IPS-11a (cell line): ENCODE measurements at regions not wholly inside any gene's neighbourhood (a gene's known extent, or its start where the extent isn't known, plus 50 kb on each side); places are given as distances from the start of the nearest gene placed in this dataset.

Source experiments
- H3K4me3 ChIP-seq: one replicate; pipeline ENCODE4 v1.5.1; 2013; ENCODE audit warnings: low read depth, low read length, control low read depth

DNA sequence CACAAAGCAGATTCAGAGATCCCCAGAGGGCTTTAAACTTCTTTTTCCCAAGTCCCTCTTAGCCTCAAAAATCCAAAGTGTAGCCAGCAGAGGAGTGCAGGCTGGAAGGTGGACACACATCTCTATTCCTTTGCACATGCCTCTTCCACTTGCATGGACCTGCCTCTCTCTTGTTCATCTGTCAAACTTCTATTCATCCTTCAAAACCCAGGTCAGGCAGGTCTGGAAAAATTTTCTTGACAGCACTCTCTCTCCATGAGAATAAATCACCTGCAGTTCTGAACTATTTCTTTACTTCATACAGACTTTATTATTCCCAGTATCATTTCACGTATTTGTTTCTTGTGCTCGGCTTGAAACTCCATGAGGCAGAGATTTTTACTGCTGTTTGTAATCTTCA is 127.5 kb downstream of the SS18 start:
- no peak overlapping the region for H3K4me3 ChIP-seq

DNA sequence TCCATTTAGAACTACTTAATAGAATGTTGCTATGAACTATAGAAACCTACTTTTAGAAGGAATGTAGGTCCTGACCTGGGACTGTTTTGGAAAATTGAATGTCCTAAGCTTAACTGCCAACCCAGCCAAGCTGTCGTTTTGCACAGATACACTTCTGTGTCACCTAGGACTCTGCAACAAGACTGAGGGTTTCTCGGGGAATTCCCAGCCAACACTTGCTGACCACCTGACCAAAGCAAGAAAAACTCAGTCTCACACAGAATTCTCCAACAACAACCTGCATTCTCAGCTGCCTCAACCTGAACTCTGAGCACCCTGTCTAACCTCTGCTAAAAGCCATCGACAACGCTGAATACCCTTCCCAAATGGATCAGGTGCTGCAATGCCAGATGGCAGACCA is 128.2 kb downstream of the SS18 start:
- no peak overlapping the region for H3K4me3 ChIP-seq

DNA sequence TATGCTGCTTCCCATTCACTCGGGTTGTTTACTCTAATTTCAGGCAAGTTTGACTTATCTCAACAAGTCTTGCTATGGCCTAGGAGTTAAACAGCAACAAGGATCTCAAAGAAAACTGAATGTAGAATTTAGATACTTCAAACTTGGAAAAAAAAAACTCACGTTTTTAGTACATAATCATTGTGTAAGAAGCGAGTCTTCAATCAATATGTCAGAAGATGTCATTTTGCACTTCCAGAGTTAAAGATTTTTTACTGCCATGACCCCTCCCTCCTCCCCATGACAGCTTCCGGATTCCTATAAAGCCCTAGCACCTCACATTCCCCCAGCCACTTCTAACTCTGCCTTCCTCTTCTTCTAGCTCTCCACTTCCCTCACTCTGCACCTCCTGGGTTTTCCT is 133.4 kb downstream of the SS18 start:
- H3K4me3 ChIP-seq, result no peak overlapping the region

DNA sequence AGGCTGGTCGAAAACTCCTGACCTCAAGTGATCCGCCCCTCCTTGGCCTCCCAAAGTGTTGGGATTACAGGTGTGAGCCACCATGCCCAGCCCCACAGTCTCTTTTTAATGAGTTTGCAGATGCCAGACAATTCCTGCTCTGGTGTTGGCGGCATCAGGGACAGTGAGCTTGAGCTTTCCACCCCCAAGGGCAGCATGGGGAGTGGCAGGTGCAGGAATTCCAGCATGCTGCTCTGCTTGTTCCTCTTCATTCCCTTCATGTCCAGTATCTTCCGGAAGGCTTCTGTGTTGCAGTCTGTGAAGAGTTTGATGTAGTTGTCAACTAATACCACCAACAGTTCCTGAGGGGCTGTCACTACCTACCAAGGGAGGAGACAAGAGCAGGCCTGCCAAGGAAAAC is 137.3 kb downstream of the SS18 start:
- no peak overlapping the region for H3K4me3 ChIP-seq

DNA sequence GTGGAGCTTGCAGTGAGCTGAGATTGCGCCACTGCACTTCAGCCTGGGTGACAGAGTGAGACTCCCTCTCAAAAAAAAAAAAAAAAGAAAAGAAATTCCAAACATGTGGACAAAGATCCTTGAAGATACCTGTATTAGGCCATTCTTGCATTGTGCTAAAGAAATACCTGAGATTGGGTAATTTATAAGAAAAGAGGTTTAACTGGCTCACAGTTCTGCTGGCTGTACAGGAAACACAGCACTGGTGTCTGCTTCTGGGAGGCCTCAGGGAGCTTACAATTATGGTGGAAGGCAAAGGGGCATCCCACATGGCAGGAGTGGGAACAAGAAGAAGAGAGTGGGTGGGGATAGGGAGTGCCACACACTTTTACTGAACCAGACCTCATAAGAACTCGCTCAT is 140.1 kb downstream of the SS18 start:
- H3K4me3 ChIP-seq, result no peak overlapping the region

DNA sequence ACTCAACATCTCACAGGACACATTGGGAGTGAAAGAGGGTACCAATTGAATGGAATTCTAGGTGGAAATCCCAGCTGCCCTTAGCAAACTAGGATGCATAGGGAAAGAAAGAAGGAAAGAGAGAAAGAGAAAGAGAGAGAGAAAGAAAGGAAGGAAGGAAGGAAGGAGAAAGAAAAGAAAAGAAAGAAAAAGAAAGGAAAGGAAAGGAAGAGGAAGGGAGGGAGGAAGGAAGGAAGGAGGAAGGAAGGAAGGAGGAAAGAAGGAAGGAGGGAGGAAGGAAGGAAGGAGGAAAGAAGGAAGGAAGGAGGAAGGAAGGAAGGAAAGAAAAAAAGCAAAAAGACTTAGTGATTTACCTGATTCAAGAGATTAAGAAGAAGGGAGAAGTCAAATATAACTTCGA is 143.9 kb downstream of the SS18 start:
- H3K4me3 ChIP-seq, result no peak overlapping the region

DNA sequence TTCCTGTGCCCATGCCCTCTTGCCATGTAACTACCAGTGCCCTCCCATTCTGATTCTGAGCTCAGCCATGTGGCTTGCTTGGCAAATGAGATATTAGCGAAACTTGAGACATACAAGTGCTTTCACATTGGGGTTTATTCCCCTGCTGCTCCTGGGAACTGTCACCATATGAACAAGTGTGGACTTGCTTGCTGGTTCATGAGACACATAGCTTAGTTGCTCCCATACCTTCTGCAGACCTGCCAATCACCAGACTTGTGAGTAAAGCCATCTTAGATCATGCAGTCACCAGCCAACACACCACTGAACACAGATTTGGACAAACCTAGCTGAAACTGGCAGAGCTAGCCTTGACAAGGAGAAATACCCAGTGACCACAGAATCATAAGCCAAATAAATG is 155.1 kb downstream of the SS18 start:
- H3K4me3 ChIP-seq, result no peak overlapping the region

DNA sequence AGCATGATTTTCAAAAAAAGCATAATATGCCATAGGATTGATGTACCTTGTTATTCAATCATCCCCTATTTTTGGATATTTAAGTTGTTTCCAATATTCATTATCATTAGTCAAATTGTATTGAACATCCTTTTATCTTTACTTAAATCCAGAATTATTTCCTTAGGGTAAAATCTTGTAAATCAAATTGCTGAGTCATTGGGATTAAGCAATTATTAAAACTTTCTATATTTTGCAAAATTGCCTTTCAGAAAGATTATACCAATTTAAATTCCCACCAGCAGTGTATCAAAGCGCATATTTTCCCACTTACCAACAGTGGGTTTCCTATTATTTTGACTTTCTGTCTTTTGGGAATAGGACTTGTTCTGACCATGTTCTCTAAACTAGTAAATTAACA is 159.3 kb downstream of the SS18 start:
- no peak overlapping the region for H3K4me3 ChIP-seq

DNA sequence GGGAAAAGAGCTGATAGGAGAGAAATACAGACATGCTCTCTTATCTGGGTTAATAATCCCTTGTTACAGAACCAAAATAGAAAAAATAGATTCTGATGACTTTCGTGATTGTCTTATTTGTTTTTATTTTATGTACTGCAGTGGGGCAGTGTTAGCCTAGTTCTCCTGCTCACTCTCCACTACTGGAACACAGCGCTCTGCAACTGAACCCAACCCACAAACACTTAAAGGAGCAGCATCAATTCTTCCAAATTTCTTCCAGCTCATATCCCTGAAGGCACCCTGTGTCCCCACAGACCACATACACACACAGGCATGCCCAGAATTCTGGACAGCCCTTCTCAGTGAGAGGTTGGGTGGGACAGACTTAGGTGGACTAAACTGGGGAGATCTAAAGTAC is 160.6 kb downstream of the SS18 start:
- H3K4me3 ChIP-seq, result no peak overlapping the region

DNA sequence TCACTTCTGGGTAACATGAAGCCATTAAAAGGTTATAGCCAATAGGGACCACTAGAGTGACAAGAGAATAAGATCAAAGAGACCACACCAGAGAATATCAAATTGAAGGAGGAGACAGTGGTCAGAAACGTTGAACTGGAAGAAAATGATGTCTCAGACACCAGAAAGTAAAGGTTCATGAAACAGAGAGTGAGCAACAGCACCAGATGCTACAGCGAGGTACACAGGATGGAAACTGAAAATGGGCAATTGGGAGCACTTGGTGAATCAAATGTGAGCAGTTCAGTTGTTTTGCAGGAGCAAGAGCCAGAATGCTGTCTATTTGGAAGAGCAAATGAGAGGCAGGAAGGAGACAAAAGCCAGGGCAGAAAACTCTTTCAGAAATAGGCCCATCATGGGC is 162.6 kb downstream of the SS18 start:
- no peak overlapping the region for H3K4me3 ChIP-seq

DNA sequence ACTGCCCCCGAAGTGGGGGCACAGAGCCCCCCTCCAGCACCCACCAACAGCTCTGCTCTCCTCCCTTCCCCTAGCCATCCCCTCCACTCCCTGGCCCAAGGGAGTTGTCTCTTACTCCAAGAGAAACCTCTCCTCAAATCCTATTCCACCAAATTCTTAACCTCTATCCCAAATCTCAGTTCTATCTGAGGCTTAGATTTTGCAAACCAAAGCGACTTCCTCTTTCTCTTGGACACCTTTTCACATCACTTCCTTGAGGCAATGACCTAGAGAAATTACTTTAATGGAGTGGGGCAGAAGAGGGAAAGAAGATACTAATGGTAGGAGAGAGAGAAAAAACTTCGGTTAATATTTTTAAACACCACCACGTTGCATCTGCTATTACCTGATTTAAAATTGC is 167.2 kb downstream of the SS18 start:
- no peak overlapping the region for H3K4me3 ChIP-seq

DNA sequence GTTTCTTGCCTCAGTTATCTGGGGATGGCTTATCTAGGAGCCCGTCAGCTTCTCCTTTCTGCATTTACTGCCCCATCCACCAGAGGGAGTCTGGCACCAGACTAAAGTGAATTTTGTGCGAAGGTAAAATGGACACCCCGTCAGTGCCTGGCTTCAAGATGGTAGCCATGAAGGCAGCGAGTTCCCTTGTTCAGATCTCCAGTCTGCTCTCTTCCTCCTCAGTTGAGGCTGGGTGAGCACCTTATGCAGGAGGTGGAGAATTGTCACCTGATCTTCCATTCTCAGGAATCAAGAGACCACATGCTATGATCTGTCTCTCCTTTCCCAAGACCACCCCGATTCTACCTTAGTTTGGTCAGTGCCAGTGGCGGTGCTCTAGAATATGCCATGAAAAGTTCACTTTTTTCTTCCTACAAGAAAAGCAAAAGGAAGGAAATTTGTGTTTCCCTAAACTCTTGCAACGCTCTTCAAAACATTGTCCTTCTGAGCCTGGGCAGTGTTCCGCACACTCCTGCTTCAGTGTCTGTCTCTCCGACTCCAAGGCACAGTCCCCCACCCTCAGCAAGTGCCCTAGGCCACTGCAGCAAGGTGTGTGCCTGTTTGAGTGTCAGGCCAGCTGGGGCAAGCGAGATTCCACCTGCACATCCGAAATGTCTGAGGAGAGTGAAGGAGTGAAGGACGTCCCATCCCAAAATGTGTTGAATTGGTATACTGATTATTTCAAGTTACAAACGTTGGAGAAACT is 168.6 kb downstream of the SS18 start:
- H3K4me3 ChIP-seq, result no peak overlapping the region

DNA sequence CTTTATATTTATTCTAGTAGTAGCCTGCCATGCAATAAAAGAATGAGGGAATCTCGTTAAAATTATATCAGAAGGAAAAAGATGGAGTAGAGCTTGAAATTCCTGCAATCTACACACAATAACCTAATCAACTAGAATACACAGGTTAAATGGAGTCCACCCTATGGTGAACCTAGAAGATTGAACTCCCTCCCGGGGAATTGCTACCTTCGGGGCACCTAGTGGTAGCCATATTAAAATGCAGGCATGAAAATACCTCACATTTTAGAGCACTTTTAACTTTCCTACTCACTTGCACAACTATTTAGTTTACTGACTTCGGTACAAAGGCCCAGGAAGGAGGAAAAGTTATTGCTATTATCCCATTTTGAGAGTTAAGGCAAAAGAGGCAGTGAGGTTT is 174.5 kb downstream of the SS18 start:
- H3K4me3 ChIP-seq, result no peak overlapping the region

DNA sequence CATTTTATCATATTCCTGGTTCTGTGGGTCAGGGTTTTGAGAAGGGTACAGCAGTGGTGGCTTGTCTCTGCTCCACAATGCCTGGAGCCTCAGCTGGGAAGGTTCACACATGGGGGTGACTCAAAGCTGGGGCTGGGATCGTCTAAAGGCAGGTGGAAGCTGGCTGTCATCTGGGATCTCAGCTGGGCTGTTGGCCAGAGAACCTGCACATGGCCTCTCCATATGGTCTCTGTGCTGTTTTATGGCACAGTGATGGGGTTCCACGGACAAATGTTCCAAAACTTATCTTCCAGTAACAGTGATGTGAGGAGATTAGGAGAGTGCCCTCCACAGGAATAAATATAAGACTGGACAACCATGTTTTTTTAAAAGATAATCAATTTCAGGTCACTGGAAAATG is 191.4 kb downstream of the SS18 start:
- H3K4me3 ChIP-seq, result no peak overlapping the region

DNA sequence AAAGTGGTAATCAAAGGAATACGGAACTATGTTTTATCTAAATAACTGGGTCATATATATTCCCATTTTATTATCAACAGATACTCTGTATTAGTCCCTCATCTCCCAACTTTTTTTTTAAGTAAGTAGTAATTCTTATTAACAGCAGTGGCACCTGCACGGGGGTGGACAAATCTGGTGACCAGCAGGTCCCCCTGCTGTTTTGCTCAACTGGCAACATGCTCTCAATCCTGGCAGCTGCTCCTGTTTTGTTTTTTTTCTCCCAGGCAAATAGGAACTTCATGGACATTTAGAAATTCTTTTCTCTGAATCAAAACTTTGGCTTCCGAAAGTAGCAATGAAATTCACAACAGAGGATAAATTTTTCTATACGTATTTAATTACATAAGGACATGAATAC is 193.5 kb downstream of the SS18 start:
- no peak overlapping the region for H3K4me3 ChIP-seq

DNA sequence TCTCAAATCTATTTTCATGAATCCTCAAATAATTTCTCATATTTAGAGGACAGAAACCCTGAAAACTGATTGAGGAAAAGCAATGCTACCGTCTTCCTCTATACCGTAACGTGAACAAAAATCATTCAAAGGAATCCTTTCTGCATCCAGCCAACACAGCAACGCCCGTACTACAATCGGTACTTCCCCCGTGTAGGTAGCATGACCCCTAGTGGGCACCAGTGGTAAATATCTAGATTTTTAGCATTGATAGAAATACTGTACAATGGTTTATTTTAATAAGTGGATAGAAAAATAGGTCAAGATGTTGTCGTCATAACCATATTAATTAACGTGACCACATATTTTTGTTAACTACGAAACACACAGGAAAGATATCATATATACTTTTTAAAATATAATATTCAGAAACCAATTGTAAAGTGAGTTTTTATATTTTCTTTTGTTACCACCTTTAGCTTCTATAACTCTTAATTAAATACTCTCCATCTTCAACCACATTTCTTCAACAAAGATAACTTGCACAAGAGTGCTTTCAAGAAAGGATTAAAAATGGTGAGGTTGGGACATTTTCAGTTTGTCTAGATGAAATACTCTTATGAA is 194.1 kb downstream of the SS18 start:
- H3K4me3 ChIP-seq, result no peak overlapping the region

DNA sequence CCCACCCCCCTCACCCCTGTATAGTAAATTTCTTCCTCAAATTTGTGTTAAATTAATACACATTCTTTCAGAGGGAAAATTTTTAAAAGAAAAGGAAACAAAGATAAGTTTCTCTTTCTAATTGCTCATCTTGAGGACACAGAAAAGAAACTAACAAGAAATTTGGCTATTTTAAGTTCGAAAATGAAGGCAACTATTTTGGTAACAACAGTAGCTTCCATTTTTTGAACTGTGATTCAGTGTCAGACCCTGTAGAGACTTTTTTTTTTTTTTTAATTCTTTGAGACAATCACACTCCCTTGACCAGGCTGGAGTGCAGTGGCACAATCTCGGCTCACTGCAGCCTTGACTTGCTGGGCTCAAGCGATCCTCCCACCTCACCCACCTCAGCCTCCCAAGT is 194.9 kb downstream of the SS18 start:
- H3K4me3 ChIP-seq, result no peak overlapping the region

DNA sequence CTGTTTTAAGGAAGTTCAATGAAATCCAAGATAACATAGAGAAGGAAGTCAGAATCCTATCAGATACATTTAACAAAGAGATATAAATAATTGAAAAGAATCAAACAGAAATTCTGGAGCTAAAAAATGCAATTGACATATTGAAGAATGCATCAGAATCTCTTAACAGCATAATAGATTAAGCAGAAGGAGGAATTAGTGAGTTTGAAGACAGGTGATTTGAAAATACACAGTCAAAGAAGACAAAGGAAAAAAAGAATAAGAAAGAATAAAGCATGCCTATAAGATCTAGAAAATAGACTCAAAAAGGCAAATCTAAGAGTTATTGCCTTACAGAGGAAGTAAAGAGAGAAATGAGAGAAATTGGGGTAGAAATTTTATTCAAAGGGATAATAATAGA is 204.1 kb downstream of the SS18 start:
- no peak overlapping the region for H3K4me3 ChIP-seq

DNA sequence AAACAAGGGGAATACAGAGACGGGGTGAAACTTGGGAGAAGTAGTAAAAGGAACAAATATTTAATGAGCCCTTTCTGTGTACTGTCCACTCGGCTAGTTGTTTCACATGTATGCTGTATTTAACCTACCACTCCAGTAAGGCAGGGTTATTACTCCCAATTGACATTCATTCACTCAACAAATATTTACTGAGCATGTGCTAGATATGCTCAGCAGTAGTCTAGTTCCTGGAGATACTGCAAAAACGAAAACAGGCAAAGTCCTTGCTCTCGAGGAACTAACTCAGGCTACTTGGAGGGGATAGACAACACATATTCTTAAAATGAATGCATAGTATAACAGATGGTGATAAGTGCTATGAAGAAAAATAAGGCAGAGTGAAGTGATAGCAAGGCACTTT is 207.3 kb downstream of the SS18 start:
- H3K4me3 ChIP-seq, result no peak overlapping the region

DNA sequence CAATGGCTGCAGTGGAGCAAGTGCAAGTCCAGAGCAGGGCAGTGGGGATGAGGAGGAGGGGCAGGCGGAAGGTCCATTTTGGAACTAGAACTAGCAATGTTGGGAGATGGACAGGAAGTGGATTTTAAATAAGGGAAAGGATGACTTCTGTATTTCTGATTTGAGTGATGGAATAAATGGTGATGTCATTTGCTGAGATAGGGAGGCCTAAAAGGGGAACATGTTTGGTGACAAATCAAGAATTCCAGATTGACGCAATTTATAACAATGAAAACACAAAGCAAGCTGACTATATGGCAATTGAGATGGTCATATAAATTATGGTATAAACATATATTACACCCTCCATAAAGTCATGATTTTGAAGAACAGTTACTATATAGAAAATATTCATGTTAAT is 209.3 kb downstream of the SS18 start:
- no peak overlapping the region for H3K4me3 ChIP-seq

DNA sequence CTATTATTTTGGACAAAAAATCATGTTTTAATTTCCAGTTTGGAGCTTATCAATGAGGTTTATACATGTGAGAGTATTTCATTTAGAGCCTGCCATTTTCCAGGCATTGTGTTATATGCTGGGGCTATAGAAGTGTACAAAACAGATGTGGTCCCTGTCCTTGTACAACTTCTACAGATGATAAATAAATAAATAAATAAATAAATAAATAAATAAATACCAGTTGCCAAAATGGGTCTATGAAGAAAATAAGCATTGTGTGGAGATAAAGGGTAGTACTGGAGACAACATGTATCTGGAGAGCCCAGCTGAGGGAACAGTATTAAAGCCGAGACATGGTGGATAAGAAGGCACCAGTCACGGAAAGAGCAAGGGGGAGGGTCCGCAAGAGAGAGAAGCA is 210.0 kb downstream of the SS18 start:
- no peak overlapping the region for H3K4me3 ChIP-seq

DNA sequence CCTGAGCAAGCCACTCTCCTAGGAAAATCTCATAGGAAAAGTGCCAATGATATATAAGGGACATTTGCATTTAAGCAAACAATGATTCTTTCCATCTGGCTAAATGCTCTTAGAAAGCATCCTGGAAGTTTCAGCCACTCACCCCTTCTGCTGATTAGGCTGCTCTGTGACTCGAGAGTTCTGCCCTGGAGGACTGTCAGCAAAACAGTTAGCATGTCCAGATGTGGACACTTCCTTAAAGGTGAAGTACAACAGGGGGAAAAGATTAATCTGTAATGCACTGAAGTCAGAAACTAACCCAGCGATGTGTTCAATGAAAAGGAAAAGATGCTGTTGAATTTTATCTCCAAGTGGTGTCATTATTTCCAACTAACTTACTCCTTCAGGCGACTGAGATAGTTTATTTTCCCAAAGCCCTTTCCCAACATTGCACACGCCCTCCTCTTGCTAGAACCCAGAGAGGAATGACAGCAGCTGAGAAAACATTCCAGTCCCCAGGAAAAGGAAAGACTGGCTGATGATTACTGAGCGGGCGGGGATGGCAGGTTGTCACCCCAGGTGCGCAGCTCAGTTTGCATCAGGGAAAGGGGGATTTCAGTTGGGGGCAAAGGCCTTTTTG is 214.0 kb downstream of the SS18 start:
- no peak overlapping the region for H3K4me3 ChIP-seq
